Lower leg skin (tissue), 3 donors: ENCODE measurements at regions not wholly inside any gene's neighbourhood (a gene's known extent, or its start where the extent isn't known, plus 50 kb on each side); places are given as distances from the start of the nearest gene placed in this dataset.

Experiments
- POLR2A ChIP-seq, 2 donors: fragments of 450-650 bp; IDR thresholded peaks; one replicate each; pipeline ENCODE4 v1.6.1; 2016 to 2017; ENCODE audit warnings: antibody characterized with exemption in 2 of 2, mild to moderate bottlenecking in 1 of 2, moderate library complexity in 1 of 2
- TF ChIP-seq, protein P1 (sequence below), 3 donors: fragments of 450-650 bp; IDR thresholded peaks; one replicate each; pipeline ENCODE4 v1.5.1; 2016; ENCODE audit warnings: antibody characterized with exemption in 3 of 3, mild to moderate bottlenecking in 3 of 3, moderate library complexity in 2 of 3

DNA sequence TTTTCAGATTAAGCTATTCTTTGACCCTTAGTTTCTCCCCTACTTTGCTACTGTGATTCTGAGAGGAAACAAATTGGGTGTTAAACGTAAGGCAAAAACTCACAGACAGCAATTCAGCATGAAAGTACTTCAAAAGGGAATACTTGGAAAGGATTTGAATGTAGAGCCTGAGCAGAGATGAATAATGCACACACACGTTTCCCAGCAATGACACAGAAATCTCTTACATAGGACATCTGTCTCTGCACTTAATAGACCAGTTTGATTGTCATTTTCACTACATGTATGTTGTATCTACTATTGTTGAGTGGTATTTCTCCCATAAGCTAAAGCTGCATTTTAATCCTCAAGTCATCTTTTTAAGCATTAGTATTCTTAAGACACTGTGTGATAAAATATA, 166.1 kb upstream of the TEX13C start:
- TF ChIP-seq, protein P1, sequence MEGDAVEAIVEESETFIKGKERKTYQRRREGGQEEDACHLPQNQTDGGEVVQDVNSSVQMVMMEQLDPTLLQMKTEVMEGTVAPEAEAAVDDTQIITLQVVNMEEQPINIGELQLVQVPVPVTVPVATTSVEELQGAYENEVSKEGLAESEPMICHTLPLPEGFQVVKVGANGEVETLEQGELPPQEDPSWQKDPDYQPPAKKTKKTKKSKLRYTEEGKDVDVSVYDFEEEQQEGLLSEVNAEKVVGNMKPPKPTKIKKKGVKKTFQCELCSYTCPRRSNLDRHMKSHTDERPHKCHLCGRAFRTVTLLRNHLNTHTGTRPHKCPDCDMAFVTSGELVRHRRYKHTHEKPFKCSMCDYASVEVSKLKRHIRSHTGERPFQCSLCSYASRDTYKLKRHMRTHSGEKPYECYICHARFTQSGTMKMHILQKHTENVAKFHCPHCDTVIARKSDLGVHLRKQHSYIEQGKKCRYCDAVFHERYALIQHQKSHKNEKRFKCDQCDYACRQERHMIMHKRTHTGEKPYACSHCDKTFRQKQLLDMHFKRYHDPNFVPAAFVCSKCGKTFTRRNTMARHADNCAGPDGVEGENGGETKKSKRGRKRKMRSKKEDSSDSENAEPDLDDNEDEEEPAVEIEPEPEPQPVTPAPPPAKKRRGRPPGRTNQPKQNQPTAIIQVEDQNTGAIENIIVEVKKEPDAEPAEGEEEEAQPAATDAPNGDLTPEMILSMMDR (IDR thresholded peaks at IDR 0.05): no peak
- TF ChIP-seq POLR2A (IDR thresholded peaks at IDR 0.05): no peak
